RPMI7951 (cell line): ENCODE measurements at regions not wholly inside any gene's neighbourhood (a gene's known extent, or its start where the extent isn't known, plus 50 kb on each side); places are given as distances from the start of the nearest gene placed in this dataset.

ENCODE experiments used
- DNase-seq: peaks from one replicate; pipeline ENCODE4 v3.0.0-alpha.2; 2012; ENCODE audit warnings: low read depth

GRCh38 chr6:23212398-23212797 lies 643.0 kb downstream of the HDGFL1 start:
- DNase-seq, result no peak

- no peak for DNase-seq
Observed at GRCh38 chr6:23213193-23213592, 643.8 kb downstream of the HDGFL1 start.

GRCh38 chr6:23213651-23214050 lies 644.3 kb downstream of the HDGFL1 start:
- no peak for DNase-seq

GRCh38 chr6:23218751-23219150 lies 649.4 kb downstream of the HDGFL1 start:
- no peak for DNase-seq

GRCh38 chr6:23222724-23223123 lies 653.4 kb downstream of the HDGFL1 start:
- no peak for DNase-seq

GRCh38 chr6:23224540-23224939 lies 655.2 kb downstream of the HDGFL1 start:
- DNase-seq, result no peak

GRCh38 chr6:23228439-23229024 lies 659.2 kb downstream of the HDGFL1 start:
- DNase-seq, result no peak

GRCh38 chr6:23243854-23244253 lies 674.5 kb downstream of the HDGFL1 start:
- no peak for DNase-seq

GRCh38 chr6:23244300-23244699 lies 674.9 kb downstream of the HDGFL1 start:
- DNase-seq, result peak; percentile 5

- DNase-seq, result no peak
Observed at GRCh38 chr6:23245572-23245971, 676.2 kb downstream of the HDGFL1 start.

- DNase-seq, result no peak
Observed at GRCh38 chr6:23246896-23247295, 677.5 kb downstream of the HDGFL1 start.

- no peak for DNase-seq
Observed at GRCh38 chr6:23250556-23250955, 681.2 kb downstream of the HDGFL1 start.

- DNase-seq, result no peak
Observed at GRCh38 chr6:23262864-23263263, 693.5 kb downstream of the HDGFL1 start.

GRCh38 chr6:23265270-23265669 lies 695.9 kb downstream of the HDGFL1 start:
- DNase-seq, result no peak

GRCh38 chr6:23266536-23266935 lies 697.2 kb downstream of the HDGFL1 start:
- DNase-seq, result no peak

- DNase-seq, result no peak
Observed at GRCh38 chr6:23267651-23268050, 698.3 kb downstream of the HDGFL1 start.

GRCh38 chr6:23268348-23268747 lies 699.0 kb downstream of the HDGFL1 start:
- no peak for DNase-seq

- no peak for DNase-seq
Observed at GRCh38 chr6:23269436-23269835, 700.1 kb downstream of the HDGFL1 start.

- DNase-seq, result no peak
Observed at GRCh38 chr6:23272536-23272935, 703.2 kb downstream of the HDGFL1 start.

GRCh38 chr6:23277521-23278179 lies 708.3 kb downstream of the HDGFL1 start:
- no peak for DNase-seq

- no peak for DNase-seq
Observed at GRCh38 chr6:23278180-23278532, 708.8 kb downstream of the HDGFL1 start.

- DNase-seq, result no peak
Observed at GRCh38 chr6:23280437-23280836, 711.1 kb downstream of the HDGFL1 start.

GRCh38 chr6:23282252-23283021 lies 713.1 kb downstream of the HDGFL1 start:
- peak; percentile 19 for DNase-seq
